SK-MEL-5 (cell line): ENCODE measurements at regions not wholly inside any gene's neighbourhood (a gene's known extent, or its start where the extent isn't known, plus 50 kb on each side); places are given as distances from the start of the nearest gene placed in this dataset.

ENCODE experiments used
- DNase-seq: peaks from one replicate; pipeline ENCODE4 v3.0.0-alpha.2; 2016; ENCODE audit warnings: low read depth, low spot score
- in situ Hi-C: cut with HindIII; loops from 2 replicates; pipeline ENCODE4 v1.10.0; 2016; ENCODE audit warnings: low sequenced_read_pairs, high pct_unique_total_duplicates, low pct_unique_long_range_greater_than_20kb

- in situ Hi-C loops: no loop called here
- DNase-seq: no peak
Measured at GRCh38 chr1:218558271-218558810, 213.2 kb downstream of the TGFB2 start.

- in situ Hi-C loops: no loop called here
- DNase-seq: no peak
Measured at GRCh38 chr1:218565377-218565776, 220.2 kb downstream of the TGFB2 start.

GRCh38 chr1:218568962-218569550 is 223.9 kb downstream of the TGFB2 start:
- in situ Hi-C loops: no loop called here
- no peak for DNase-seq

GRCh38 chr1:218570456-218570855 is 225.3 kb downstream of the TGFB2 start:
- in situ Hi-C loops: no loop called here

GRCh38 chr1:218571491-218571890 is 226.4 kb downstream of the TGFB2 start:
- in situ Hi-C loops: no loop called here
- no peak for DNase-seq

More at GRCh38 chr1:218570456-218570855, 225.3 kb downstream of the TGFB2 start:
- DNase-seq: no peak

- in situ Hi-C loops: no loop called here
- DNase-seq: no peak
Measured at GRCh38 chr1:218572050-218572449, 226.9 kb downstream of the TGFB2 start.

GRCh38 chr1:218573925-218574324 is 228.8 kb downstream of the TGFB2 start:
- no peak for DNase-seq
- in situ Hi-C loops: no loop called here

- no peak for DNase-seq
- in situ Hi-C loops: no loop called here
Measured at GRCh38 chr1:218575079-218575478, 229.9 kb downstream of the TGFB2 start.

- no peak for DNase-seq
- in situ Hi-C loops: no loop called here
Measured at GRCh38 chr1:218575856-218576255, 230.7 kb downstream of the TGFB2 start.

GRCh38 chr1:218582646-218583045 is 237.5 kb downstream of the TGFB2 start:
- in situ Hi-C loops: no loop called here
- DNase-seq: no peak

- in situ Hi-C loops: no loop called here
- no peak for DNase-seq
Measured at GRCh38 chr1:218584418-218585155, 239.5 kb downstream of the TGFB2 start.

- peak; percentile 79 for DNase-seq
Measured at GRCh38 chr1:218585511-218586184, 240.5 kb downstream of the TGFB2 start.

GRCh38 chr1:218587900-218588299 is 242.8 kb downstream of the TGFB2 start:
- in situ Hi-C loops: no loop called here
- no peak for DNase-seq

More at GRCh38 chr1:218585511-218586184, 240.5 kb downstream of the TGFB2 start:
- in situ Hi-C loops: no loop called here

- DNase-seq: no peak
- in situ Hi-C loops: no loop called here
Measured at GRCh38 chr1:218588540-218589172, 243.5 kb downstream of the TGFB2 start.

GRCh38 chr1:218589487-218589886 is 244.4 kb downstream of the TGFB2 start:
- in situ Hi-C loops: no loop called here
- DNase-seq: no peak

- no peak for DNase-seq
- in situ Hi-C loops: no loop called here
Measured at GRCh38 chr1:218591966-218592365, 246.8 kb downstream of the TGFB2 start.

GRCh38 chr1:218592688-218593087 is 247.6 kb downstream of the TGFB2 start:
- in situ Hi-C loops: no loop called here
- no peak for DNase-seq

GRCh38 chr1:218600968-218601367 is 255.8 kb downstream of the TGFB2 start:
- no peak for DNase-seq
- in situ Hi-C loops: no loop called here
